Activated naive CD4-positive, alpha-beta T cell treated with anti-CD3 and anti-CD28 coated beads, Interleukin-2, amount 50 U/mL, for 24 hours (primary cell): ENCODE measurements at regions not wholly inside any gene's neighbourhood (a gene's known extent, or its start where the extent isn't known, plus 50 kb on each side); places are given as distances from the start of the nearest gene placed in this dataset.

Experiments used
- H3K27ac Mint-ChIP-seq: one replicate; pipeline ENCODE4 v1.8.0; 2021; ENCODE audit warnings: mild to moderate bottlenecking, mixed read lengths
- H3K27me3 Mint-ChIP-seq: one replicate; pipeline ENCODE4 v1.8.0; 2021; ENCODE audit warnings: mixed read lengths
- H3K36me3 Mint-ChIP-seq: one replicate; pipeline ENCODE4 v1.8.0; 2021; ENCODE audit warnings: mixed read lengths
- H3K4me1 Mint-ChIP-seq: one replicate; pipeline ENCODE4 v1.8.0; 2021; ENCODE audit warnings: mixed read lengths
- H3K4me3 Mint-ChIP-seq: one replicate; pipeline ENCODE4 v1.8.0; 2021; ENCODE audit warnings: mild to moderate bottlenecking, mixed read lengths
- H3K9me3 Mint-ChIP-seq: one replicate; pipeline ENCODE4 v1.8.0; 2021; ENCODE audit warnings: mixed read lengths

GRCh38 chr2:82735336-82735735 is 1723.7 kb downstream of the SUCLG1 start:
- Mint-ChIP-seq H3K4me1 (no peaks in the 10 kb centered on the region), H3K4me3 (no peak overlapping the region), H3K36me3 (no peaks in the 10 kb centered on the region), H3K27me3 (no peaks in the 10 kb centered on the region), H3K27ac (no peak overlapping the region), H3K9me3 (peaks cover 9% of the 10 kb centered on the region)

DNA sequence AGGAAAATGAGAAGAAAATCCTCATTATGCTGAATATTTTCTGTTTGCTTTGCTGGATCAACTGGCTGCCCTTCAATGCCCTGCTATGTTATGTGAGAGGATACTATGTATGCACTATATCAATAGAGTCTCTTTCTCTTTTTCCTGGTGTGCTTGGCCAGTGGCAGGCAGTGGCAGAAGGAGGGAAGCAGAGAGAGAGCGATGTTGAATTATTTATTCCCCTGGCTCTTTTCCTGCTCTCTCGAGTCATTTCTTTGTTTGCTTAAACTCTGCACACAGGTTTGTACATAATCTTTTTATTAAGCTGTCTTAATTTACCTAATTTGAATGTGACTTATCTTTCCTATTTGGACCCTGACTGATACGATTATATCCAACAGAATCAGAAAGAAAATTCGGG is 1727.3 kb downstream of the SUCLG1 start:
- Mint-ChIP-seq H3K27ac (no peak overlapping the region), H3K4me3 (no peak overlapping the region), H3K9me3 (peaks cover 5% of the 10 kb centered on the region), H3K27me3 (no peaks in the 10 kb centered on the region), H3K36me3 (no peaks in the 10 kb centered on the region), H3K4me1 (no peaks in the 10 kb centered on the region)

DNA sequence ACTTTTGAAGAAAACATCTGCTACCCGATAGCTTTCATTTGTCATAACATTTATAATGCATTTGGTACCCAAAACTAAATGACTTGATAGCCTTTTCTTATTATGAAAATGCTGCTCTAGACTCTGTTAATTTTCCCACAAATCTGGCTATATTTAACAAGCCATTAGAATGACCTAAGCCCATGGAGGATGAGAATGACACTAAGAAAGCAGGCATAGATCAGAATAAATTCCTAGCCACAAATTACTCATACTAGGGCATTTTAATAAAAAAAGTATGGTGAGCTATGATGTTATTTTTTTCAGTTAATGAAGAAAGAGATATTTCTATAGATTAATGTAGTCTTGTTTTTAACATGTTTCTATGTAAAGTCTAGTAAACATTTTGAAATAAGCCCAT is 1728.3 kb downstream of the SUCLG1 start:
- Mint-ChIP-seq H3K9me3 (peaks cover 5% of the 10 kb centered on the region), H3K4me3 (no peak overlapping the region), H3K4me1 (no peaks in the 10 kb centered on the region), H3K27me3 (no peaks in the 10 kb centered on the region), H3K36me3 (no peaks in the 10 kb centered on the region), H3K27ac (no peak overlapping the region)

DNA sequence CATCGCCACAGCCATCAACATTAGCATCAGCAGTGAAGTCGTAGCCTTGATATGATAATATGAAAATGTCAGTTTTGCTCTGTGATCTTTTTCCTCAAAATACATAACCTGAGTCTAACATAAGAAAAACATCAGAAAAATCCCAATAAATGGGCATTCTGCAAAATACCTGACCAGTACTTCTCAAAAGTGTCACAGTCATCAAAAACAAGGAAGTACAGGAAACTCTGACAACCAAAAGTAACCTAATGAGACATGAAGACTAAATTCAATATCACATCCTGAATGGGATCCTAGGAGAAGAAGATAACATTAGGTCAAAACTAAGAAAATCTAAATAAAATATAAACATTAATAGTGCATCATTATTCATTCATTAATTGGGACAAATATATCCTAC is 1731.0 kb downstream of the SUCLG1 start:
- Mint-ChIP-seq H3K27me3 (no peaks in the 10 kb centered on the region), H3K27ac (no peak overlapping the region), H3K4me3 (no peak overlapping the region), H3K9me3 (peaks cover 5% of the 10 kb centered on the region), H3K36me3 (no peaks in the 10 kb centered on the region), H3K4me1 (no peaks in the 10 kb centered on the region)

GRCh38 chr2:82708681-82709080 is 1750.4 kb downstream of the SUCLG1 start:
- no peak overlapping the region for H3K27ac Mint-ChIP-seq
- H3K4me3 Mint-ChIP-seq = no peak overlapping the region
- H3K4me1 Mint-ChIP-seq = no peaks in the 10 kb centered on the region
- H3K27me3 Mint-ChIP-seq = no peaks in the 10 kb centered on the region
- H3K9me3 Mint-ChIP-seq = peaks cover 4% of the 10 kb centered on the region
- H3K36me3 Mint-ChIP-seq = no peaks in the 10 kb centered on the region

DNA sequence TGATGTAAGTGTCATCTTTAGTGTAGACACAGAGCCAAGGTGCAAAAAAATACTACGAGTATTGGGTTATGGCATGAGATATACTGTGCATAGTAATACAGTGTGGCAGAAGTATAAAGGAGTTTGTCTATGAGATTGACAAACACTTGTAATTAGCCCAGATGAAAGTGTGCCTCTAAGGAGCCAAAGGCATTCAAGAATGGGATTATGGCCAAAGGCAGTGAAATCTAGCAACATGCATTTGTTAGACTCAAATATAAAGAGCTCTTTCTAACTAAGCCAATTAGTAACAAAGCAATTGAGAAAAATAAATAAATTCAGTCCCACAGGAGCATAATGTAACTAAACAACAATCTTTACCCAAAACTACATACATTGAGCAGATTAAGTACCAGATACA is 1761.8 kb downstream of the SUCLG1 start:
- Mint-ChIP-seq H3K36me3 (no peaks in the 10 kb centered on the region), H3K27ac (no peak overlapping the region), H3K9me3 (no peaks in the 10 kb centered on the region), H3K27me3 (no peaks in the 10 kb centered on the region), H3K4me1 (no peaks in the 10 kb centered on the region), H3K4me3 (no peak overlapping the region)

DNA sequence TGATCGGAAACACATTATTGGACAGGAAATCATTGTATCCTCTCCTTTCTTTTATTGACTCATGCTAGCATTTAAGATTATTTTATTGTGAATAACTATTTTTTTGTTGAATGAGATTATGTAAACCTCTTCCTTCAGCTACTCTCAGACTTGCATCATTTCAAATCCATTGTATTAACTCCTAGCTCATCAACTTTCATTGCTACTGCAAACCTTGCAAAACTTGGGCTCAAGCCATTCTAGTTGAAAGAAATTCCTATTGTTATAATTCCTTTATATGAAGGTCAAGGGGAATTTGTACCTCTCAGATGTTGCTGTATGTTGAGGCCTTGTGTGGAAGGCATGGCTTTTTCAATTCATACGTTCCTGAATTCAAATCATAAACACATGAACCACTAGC is 1764.6 kb downstream of the SUCLG1 start:
- no peak overlapping the region for H3K4me3 Mint-ChIP-seq
- no peak overlapping the region for H3K27ac Mint-ChIP-seq
- no peaks in the 10 kb centered on the region for H3K36me3 Mint-ChIP-seq
- H3K9me3 Mint-ChIP-seq = no peaks in the 10 kb centered on the region
- H3K27me3 Mint-ChIP-seq = no peaks in the 10 kb centered on the region
- no peaks in the 10 kb centered on the region for H3K4me1 Mint-ChIP-seq

GRCh38 chr2:82690757-82691411 is 1768.2 kb downstream of the SUCLG1 start:
- Mint-ChIP-seq H3K36me3 (no peaks in the 10 kb centered on the region), H3K27me3 (no peaks in the 10 kb centered on the region)

DNA sequence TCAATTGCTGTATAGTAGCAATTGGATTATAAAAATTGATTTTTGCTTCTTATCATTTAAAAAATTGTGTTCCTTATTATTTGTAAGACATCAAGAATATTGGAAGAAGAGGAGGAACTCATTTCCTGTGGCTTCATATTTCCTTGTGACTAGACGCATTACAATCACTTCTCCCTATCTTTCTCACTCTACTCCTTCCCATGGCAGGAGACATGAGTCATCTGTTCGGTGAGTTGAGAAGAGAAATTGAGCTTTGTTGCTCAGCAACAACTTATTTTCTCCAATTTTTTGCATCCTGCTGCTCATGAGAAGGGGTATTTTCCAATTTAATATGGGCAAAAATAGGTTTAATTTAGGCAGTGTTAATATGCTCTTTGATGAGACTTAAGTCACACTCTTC is 1783.9 kb downstream of the SUCLG1 start:
- H3K4me3 Mint-ChIP-seq = no peak overlapping the region
- no peaks in the 10 kb centered on the region for H3K9me3 Mint-ChIP-seq
- no peaks in the 10 kb centered on the region for H3K27me3 Mint-ChIP-seq
- no peaks in the 10 kb centered on the region for H3K4me1 Mint-ChIP-seq
- no peak overlapping the region for H3K27ac Mint-ChIP-seq
- no peaks in the 10 kb centered on the region for H3K36me3 Mint-ChIP-seq

More at GRCh38 chr2:82690757-82691411, 1768.2 kb downstream of the SUCLG1 start:
- no peaks in the 10 kb centered on the region for H3K9me3 Mint-ChIP-seq
- no peak overlapping the region for H3K27ac Mint-ChIP-seq
- no peaks in the 10 kb centered on the region for H3K4me1 Mint-ChIP-seq
- H3K4me3 Mint-ChIP-seq = no peak overlapping the region

DNA sequence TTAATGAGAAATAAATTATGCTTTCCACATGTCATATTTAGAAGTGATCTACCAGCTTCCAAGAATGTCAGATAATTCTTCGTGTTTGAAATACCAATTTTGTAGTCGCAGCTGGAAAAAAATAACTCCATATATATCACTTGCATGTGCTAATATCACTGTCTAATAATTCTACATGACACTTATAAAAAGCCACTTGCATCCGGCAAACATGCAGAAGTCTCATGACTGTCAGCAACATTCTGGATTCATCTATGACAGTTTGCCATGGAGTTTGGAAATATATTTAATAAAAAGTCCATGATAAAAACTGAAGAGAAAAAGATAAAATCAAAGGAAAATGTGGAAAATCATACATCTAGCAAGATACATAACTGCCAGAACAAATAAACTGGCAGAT is 1784.4 kb downstream of the SUCLG1 start:
- Mint-ChIP-seq H3K9me3 (no peaks in the 10 kb centered on the region), H3K27me3 (no peaks in the 10 kb centered on the region), H3K27ac (no peak overlapping the region), H3K4me3 (no peak overlapping the region), H3K4me1 (no peaks in the 10 kb centered on the region), H3K36me3 (no peaks in the 10 kb centered on the region)

DNA sequence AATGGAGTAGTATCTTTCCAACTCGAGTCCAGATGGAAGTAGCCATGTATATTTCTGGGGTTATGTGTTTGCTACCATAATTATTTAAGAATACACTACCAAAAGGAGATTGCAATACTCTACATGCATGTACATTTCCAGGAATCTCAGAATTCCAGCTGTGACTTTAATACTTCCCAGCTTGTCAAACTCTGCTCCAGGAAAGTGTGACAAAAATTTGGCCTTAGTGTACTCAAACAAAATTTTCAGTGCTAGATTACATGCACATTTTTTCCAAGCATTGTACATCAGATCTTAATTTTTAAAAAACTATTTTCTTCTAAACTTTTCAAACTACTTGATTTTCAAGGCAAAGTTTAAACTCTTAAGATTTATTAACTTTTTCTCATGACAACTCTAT is 1791.6 kb downstream of the SUCLG1 start:
- no peaks in the 10 kb centered on the region for H3K4me1 Mint-ChIP-seq
- H3K4me3 Mint-ChIP-seq = no peak overlapping the region
- H3K36me3 Mint-ChIP-seq = no peaks in the 10 kb centered on the region
- H3K27me3 Mint-ChIP-seq = no peaks in the 10 kb centered on the region
- H3K9me3 Mint-ChIP-seq = peaks cover 10% of the 10 kb centered on the region
- no peak overlapping the region for H3K27ac Mint-ChIP-seq

DNA sequence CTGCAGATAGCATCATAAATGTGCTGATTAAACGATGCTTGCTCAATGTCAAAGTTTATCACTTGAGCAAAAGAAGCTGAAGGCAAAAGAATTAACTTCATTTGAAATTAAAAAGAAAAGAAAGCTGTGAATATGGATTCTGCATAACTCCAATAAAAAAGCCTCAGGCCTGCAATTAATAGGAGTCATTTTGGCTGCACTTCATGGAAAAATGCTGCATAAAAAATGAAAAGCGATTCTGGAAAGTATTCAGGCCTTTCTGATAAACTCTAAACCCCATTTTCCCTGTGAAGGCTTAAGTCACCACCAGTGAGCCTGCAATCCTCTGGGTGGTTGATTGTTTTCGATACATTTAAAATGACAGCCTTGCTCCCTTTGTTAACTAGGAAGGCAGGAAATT is 1793.4 kb downstream of the SUCLG1 start:
- Mint-ChIP-seq H3K4me1 (no peaks in the 10 kb centered on the region), H3K9me3 (peaks cover 10% of the 10 kb centered on the region), H3K27ac (no peak overlapping the region), H3K27me3 (no peaks in the 10 kb centered on the region), H3K4me3 (no peak overlapping the region), H3K36me3 (no peaks in the 10 kb centered on the region)

GRCh38 chr2:82657106-82657505 is 1802.0 kb downstream of the SUCLG1 start:
- Mint-ChIP-seq H3K27ac (no peak overlapping the region), H3K9me3 (no peaks in the 10 kb centered on the region), H3K27me3 (no peaks in the 10 kb centered on the region), H3K36me3 (no peaks in the 10 kb centered on the region), H3K4me1 (no peaks in the 10 kb centered on the region), H3K4me3 (no peak overlapping the region)

GRCh38 chr2:82656420-82656819 is 1802.7 kb downstream of the SUCLG1 start:
- Mint-ChIP-seq H3K4me1 (no peaks in the 10 kb centered on the region), H3K36me3 (no peaks in the 10 kb centered on the region), H3K4me3 (no peak overlapping the region), H3K27me3 (no peaks in the 10 kb centered on the region), H3K27ac (no peak overlapping the region), H3K9me3 (no peaks in the 10 kb centered on the region)

GRCh38 chr2:82652117-82652516 is 1807.0 kb downstream of the SUCLG1 start:
- Mint-ChIP-seq H3K27ac (no peak overlapping the region), H3K4me1 (no peaks in the 10 kb centered on the region), H3K9me3 (peaks cover 4% of the 10 kb centered on the region), H3K36me3 (no peaks in the 10 kb centered on the region), H3K4me3 (no peak overlapping the region), H3K27me3 (no peaks in the 10 kb centered on the region)

GRCh38 chr2:82650038-82650437 is 1809.0 kb downstream of the SUCLG1 start:
- no peaks in the 10 kb centered on the region for H3K4me1 Mint-ChIP-seq
- H3K36me3 Mint-ChIP-seq = no peaks in the 10 kb centered on the region
- peaks cover 9% of the 10 kb centered on the region for H3K9me3 Mint-ChIP-seq
- no peak overlapping the region for H3K4me3 Mint-ChIP-seq
- H3K27me3 Mint-ChIP-seq = no peaks in the 10 kb centered on the region
- no peak overlapping the region for H3K27ac Mint-ChIP-seq

DNA sequence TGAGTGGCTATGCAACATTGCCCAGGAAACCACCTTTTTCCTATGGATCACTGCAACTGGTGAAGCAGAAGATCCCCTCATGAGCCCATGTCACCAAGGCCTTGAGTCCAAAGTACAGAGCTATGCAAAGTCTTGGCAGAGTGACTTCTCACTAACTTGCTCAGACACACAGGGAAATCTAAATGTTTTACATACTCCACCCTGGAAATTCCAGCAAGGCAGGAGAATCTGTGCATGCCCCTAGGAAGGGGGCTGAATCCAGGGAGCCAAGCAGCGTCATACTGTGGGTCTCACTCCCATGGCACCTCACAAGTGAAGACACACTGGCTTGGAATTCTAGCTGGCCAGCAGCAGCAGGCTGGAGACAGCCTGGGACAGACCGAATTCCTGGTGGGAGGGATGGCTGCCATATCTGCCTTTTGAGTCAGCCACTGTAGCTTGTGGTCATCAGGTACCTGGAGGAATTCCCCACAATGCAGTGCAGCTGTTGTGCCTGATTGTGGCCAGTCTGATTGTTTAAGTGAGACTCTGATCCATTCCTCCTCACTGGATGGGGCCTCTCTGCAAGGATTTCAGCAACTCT is 1817.4 kb downstream of the SUCLG1 start:
- peaks cover 9% of the 10 kb centered on the region for H3K9me3 Mint-ChIP-seq
- H3K36me3 Mint-ChIP-seq = no peaks in the 10 kb centered on the region
- H3K4me3 Mint-ChIP-seq = no peak overlapping the region
- no peaks in the 10 kb centered on the region for H3K4me1 Mint-ChIP-seq
- H3K27me3 Mint-ChIP-seq = no peaks in the 10 kb centered on the region
- no peak overlapping the region for H3K27ac Mint-ChIP-seq
